GM21423 (cell line): ENCODE measurements at regions not wholly inside any gene's neighbourhood (a gene's known extent, or its start where the extent isn't known, plus 50 kb on each side); places are given as distances from the start of the nearest gene placed in this dataset.

Experiments used
- ATAC-seq: cut with Tn5 transposase; IDR thresholded peaks from one replicate; pipeline ENCODE4 v1.9.1; 2021; ENCODE audit warnings: mild to moderate bottlenecking, moderate library complexity; ENCODE audit not compliant: unreplicated experiment

GRCh38 chr4:122203407-122203806 is 51.3 kb downstream of the BLTP1 start:
- ATAC-seq: no peak

GRCh38 chr4:122205687-122206086 is 53.6 kb downstream of the BLTP1 start:
- ATAC-seq: no peak

- ATAC-seq: peak; percentile 59
These were observed 60.7 kb downstream of the BLTP1 start for GRCh38 chr4:122212880-122213279.

GRCh38 chr4:122218762-122219161 is 66.6 kb downstream of the BLTP1 start:
- ATAC-seq: no peak

DNA sequence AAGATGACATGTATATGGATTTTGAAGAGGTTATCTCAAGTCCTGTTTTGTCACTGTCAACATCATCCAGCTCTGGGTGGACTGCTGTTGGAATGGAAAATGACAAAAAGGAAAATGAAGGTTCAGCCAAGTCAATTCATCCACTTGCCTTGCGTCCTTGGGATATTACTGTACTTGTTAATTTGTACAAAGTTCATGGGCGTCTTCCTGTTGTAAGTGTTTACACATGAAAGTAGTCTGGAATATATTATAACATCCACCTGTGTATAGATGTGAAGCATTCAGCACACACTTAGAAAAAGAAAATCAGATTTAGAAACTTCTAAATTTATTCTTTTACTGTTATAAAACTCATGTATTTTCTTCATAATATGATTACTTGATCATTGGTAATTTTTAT is 67.2 kb downstream of the BLTP1 start:
- ATAC-seq: no peak

DNA sequence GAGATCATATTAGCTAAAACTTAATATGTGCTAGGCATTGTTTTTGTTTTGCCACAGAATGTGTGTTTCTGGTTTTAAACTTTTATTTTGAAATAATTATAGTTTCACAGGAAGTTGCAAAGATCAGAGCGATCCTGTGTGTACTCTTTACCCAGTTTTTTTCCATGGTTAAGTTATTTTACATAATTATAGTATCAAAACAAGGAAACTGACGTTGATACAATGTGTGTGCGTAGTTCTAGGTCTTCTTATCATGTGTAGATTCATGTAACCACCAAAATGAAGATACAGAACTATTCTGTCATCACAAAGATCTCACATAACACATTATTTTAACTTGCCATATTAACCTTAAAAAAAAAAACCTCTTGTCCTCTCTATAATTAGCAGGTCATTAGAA is 69.2 kb downstream of the BLTP1 start:
- ATAC-seq: no peak

DNA sequence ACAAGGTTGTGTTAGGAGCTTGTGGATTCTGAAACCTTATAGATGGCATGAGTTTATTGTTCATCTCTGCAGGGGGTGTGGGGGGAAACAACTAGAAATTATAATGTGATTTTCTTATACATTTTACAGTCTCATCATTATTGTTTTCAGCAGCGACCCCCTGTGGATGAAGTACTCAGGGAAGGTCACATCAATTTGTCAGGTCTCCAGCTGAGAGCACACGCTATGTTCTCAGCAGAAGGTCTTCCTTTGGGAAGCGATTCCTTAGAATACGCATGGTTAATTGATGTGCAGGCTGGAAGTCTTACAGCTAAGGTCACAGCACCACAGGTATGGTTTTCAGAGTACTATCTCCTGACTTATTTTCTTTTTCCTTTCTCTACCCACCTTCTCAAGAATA is 72.2 kb downstream of the BLTP1 start:
- ATAC-seq: no peak

DNA sequence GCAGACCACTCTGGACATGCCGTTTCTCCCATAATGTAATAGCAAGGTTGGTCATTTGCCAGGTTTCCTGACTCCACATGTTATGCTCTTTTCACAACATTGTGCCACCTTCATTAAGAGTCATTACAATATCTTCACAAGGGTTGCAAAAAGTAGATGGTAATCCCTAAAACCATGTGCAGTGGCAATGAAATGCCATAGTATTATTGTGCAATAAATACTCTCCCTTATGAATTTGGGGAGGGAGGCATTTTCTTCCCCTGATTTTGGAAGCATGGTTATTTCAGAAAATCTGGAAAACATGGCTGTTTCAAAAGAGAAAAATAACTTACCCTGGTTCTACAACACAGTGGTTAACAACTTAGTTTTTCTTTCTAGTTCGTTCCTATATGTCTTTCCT is 75.1 kb downstream of the BLTP1 start:
- ATAC-seq: no peak

DNA sequence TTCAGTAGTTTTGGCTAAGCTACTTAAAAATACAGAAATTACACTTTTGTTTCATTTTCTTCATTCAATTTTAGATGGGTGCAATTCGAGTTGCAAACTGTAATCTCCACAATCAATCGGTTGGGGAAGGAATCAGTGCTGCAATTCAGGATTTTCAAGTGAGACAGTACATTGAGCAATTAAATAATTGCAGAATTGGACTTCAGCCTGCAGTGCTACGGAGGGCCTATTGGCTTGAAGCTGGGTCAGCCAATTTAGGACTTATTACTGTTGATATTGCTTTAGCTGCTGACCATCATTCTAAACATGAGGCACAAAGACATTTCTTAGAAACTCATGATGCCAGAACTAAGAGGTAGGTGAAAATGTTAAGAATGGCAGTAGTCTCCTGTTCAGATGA is 77.7 kb downstream of the BLTP1 start:
- no peak for ATAC-seq

GRCh38 chr4:122232633-122233032 is 80.5 kb downstream of the BLTP1 start:
- no peak for ATAC-seq

- no peak for ATAC-seq
These were observed 82.6 kb downstream of the BLTP1 start for GRCh38 chr4:122234686-122235085.

- no peak for ATAC-seq
These were observed 91.7 kb downstream of the BLTP1 start for GRCh38 chr4:122243785-122244184.

DNA sequence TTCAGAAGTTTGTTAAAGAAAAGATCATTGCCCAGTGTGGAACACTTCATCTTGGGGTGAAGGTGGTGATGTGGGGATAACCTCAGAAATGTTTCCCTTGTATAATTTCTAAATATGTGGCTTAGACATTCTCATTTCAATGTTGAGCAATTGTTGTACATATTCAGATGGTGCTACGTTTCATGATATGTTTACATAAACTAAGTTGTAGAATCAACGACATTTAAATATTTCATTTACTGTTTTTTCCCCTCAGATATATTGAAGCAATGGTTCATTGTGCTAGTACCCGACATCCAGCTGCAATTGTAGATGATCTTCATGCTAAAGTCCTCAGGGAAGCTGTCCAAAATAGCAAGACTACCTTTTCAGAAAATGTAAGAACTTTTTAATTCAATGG is 92.6 kb downstream of the BLTP1 start:
- no peak for ATAC-seq

DNA sequence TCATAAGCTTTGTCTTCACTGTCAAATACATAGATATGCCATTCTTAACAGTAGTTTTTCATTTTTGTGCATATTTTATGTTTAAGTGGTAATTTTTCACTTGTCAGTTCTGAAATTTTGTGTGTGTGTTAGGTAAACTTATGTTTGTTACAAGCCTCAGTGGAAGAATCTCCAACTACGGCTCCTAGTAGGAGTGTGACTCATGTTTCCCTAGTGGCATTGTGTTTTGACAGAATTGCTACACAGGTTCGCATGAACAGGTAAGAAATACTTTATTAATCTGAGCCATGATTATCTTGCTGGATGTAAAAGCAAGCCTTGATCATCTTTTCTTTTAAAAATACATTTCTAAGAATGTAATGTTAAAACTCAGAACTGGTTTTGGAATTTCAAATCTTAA is 94.4 kb downstream of the BLTP1 start:
- ATAC-seq: no peak

GRCh38 chr4:122249357-122249756 is 97.2 kb downstream of the BLTP1 start:
- ATAC-seq: no peak

DNA sequence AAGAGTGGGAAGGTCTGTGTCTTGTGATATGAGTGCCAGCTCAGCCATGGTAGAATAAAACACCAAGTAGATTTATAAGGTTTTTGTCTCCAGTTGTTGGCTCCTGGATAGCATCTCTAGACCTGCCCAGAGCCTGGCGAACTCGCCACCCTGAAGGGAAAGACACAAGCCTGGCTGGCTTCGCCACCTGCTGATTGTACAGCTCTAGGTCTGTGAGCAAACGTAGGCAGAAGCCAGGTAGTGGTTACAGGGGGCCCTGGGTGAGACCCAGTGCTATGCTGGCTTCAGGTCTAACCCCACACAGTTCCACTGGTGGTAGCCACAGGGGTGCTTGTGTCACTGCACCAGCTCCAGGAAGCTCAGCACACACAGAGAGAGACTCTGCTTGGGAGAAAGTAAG is 100.5 kb downstream of the BLTP1 start:
- no peak for ATAC-seq

DNA sequence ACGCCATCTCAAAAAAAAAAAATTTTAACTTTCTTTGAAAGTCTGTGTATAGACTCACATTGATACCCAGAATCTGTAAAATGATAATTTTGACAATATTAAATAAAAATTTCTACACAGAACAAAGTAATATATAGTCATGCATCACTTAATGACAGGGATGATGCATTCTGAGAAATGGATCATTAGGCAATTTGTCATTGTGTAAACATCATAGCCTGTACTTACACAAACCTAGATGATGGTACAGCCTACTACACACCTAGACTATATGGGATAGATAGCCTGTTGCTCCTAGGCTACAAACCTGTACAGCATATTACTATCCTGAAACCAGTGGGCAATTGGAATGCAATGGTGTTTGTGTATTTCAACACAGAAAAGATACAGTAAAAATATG is 107.7 kb downstream of the BLTP1 start:
- ATAC-seq: no peak

GRCh38 chr4:122276359-122276758 is 102.5 kb upstream of the ADAD1 start:
- ATAC-seq: no peak

- no peak for ATAC-seq
These were observed 99.8 kb upstream of the ADAD1 start for GRCh38 chr4:122278976-122279375.

DNA sequence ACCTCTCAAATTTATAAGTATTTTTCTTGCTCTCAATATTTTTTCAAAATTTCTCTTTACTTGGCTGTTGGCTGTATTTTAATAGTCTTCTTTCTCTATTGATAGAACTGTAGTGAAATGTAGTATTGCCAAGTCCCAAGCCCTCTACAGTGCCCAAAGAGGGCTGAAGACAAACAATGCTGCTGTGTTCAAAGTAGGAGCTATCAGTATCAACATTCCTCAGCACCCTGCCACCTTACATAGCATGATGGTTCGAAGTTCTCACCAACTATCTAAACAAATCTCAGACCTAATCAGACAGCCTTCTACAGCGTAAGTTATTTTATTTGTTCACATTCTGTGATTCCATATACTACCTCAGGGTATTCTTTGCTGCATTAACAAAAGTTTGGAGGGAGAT is 99.1 kb upstream of the ADAD1 start:
- no peak for ATAC-seq

GRCh38 chr4:122285285-122285684 is 93.5 kb upstream of the ADAD1 start:
- ATAC-seq: no peak

DNA sequence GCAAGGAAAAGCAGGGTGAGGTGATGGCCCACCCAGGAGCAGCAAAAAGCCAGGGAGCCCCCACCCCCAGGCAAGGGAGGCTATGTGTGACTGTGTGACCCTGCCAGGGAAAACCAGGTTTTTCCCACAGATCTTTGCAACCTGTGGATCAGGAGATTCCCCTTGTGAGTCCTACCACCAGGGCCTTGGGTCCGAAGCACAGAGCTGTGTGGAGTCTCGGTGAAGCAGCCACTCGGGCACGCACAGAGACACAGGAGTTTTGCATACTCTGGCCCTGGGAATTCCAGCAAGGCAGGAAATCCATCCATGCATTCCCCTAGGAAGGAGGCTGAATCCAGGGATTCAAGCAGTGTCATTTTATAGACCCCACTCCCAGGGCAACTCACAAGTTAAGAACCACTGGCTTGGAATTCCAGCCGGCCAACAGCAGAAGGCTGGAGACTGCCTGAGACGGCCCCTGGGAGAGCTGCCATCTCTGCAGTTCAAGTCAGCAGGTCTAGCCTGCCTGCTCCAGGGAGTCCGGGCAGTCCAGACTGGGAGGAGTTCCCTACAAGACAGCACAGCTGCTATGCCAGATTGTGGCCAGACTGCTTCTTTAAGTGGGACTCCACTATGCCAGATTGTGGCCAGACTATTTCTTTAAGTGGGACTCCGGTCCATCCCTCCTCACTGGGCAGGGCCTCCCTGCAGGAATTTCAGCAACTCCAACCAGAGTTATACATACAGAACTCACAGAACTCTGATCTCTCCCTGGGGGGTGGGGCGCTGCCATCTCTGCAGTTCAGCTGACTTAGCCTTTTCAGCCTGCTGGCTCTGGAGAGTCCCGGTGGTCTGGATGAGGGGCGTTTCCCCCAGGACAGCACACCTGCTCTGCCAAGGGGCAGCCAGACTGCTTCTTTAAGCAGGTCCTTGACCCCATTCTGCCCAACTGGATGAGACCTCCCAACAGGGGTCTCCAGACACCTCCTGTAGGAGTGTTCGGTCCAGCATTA is 85.1 kb upstream of the ADAD1 start:
- ATAC-seq: no peak

DNA sequence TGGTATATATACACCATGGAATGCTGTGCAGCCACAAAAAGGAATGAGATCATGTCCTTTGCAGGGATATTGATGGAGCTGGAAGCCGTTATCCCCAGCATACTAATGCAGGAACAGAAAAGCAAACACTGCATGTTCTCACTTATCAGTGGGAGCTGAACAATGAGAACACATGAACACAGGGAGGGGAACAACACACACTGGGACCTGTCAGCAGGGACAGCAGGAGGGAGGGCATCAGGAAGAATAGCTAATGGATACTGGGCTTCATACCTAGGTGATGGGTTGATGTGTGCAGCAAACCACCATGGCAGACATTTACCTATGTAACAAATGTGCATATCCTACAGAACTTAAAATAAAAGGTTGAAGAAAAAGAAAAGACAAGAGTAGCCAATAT is 81.1 kb upstream of the ADAD1 start:
- no peak for ATAC-seq
